ENCODE measurements at regions not wholly inside any gene's neighbourhood (a gene's known extent, or its start where the extent isn't known, plus 50 kb on each side); places are given as distances from the start of the nearest gene placed in this dataset.

DNA sequence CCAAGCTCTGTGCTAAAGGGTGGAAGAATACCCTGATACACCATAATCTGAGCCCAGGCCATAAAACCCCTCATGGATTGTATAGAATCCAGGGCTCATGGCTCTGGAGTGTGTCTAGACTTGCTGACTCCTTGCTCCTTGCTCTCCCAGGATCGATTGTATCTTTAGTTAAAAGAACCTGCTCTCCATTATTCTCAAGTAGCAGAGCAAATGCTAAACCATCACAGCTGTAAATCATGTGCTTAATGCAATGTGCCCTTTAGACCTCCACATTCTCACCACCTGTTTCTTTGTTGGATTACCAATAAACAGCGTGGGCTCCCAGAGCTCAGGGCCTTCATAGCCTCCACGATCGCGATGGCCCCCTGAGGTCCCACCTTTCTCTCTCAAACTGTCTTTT lies 411.6 kb upstream of the FBXO33 start:
- 41 to 45% methylated on average over 5 of the region's 5 CpGs for WGBS, 2 donors
- TF ChIP-seq POLR2A (IDR thresholded peaks at IDR 0.05) = no peak
- TF ChIP-seq, protein P1, sequence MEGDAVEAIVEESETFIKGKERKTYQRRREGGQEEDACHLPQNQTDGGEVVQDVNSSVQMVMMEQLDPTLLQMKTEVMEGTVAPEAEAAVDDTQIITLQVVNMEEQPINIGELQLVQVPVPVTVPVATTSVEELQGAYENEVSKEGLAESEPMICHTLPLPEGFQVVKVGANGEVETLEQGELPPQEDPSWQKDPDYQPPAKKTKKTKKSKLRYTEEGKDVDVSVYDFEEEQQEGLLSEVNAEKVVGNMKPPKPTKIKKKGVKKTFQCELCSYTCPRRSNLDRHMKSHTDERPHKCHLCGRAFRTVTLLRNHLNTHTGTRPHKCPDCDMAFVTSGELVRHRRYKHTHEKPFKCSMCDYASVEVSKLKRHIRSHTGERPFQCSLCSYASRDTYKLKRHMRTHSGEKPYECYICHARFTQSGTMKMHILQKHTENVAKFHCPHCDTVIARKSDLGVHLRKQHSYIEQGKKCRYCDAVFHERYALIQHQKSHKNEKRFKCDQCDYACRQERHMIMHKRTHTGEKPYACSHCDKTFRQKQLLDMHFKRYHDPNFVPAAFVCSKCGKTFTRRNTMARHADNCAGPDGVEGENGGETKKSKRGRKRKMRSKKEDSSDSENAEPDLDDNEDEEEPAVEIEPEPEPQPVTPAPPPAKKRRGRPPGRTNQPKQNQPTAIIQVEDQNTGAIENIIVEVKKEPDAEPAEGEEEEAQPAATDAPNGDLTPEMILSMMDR (IDR thresholded peaks at IDR 0.05) = no peak
- H3K4me3 ChIP-seq (ENCODE audit: low read depth, poor library complexity, severe bottlenecking) = no peak overlapping the region
- intact Hi-C loops (cut with DNase I; ENCODE audit: low total_unique reads) = no loop called here
- DNase-seq (ENCODE audit: low spot score in 2 of 2) = no peak

DNA sequence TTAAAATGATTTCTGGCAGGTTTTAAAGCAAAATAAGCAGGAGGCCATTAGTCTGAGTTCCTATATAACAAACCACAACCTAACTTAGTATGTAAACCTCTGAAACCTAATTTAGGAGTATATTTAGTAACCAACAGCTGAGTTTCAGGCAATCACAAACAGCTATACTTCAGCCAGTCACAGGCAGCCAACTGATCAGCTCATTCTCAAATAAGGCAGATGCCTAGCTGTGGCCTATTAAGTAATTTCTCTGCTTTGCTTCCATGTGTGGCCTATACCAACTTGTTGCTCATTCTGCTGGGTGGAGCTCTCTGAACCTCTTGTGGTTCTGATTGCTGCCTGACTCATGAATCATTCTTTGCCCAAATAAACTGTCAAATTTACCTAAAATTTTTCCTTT lies 408.9 kb upstream of the FBXO33 start:
- intact Hi-C loops (cut with DNase I; ENCODE audit: low total_unique reads) = no loop called here
- TF ChIP-seq, protein P1 (IDR thresholded peaks at IDR 0.05) = no peak
- TF ChIP-seq POLR2A (IDR thresholded peaks at IDR 0.05) = no peak
- no peak for DNase-seq (ENCODE audit: low spot score in 2 of 2)
- no peak overlapping the region for H3K4me3 ChIP-seq (ENCODE audit: low read depth, poor library complexity, severe bottlenecking)

DNA sequence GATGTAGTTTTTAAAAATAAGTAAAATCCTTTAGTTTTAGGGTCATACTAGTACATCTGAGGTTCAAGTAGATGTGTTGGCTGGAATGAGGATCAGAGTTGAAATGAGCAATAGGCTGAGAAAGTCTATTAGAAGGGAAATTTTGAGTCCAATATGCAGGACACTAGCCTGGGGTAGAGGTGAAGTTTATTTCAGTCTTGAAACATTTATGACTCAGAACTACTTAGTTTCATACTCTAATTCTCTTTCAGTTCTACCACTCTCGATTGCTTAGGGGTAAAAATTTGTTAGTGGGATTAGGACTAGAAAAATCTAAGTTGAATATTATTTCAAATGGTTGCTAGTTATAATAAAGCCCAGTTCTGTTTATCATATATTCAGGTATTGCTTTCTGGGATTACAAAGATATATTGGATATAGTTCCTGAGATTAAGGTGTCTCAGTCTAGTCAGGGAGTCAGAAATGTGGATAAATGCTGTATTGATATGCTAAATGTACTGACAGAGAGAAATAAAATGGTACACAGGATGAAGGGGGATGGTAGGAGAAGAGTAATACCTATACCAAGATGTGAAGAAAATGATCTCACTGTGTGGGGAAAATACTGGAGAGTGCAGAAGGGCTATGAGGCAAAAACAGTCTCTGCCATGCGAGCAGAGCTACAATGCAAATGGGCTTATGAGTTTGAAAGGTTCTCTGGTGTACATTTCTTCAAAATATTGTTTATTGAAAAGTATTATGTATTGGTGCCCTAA lies 395.8 kb upstream of the FBXO33 start:
- intact Hi-C loops (cut with DNase I; ENCODE audit: low total_unique reads) = no loop called here
- 75 to 80% methylated on average over 2 of the region's 2 CpGs for WGBS, 2 donors
- TF ChIP-seq POLR2A (IDR thresholded peaks at IDR 0.05) = no peak
- TF ChIP-seq, protein P1 (IDR thresholded peaks at IDR 0.05) = no peak
- DNase-seq (ENCODE audit: low spot score in 2 of 2) = no peak
- H3K4me3 ChIP-seq (ENCODE audit: low read depth, poor library complexity, severe bottlenecking) = no peak overlapping the region

DNA sequence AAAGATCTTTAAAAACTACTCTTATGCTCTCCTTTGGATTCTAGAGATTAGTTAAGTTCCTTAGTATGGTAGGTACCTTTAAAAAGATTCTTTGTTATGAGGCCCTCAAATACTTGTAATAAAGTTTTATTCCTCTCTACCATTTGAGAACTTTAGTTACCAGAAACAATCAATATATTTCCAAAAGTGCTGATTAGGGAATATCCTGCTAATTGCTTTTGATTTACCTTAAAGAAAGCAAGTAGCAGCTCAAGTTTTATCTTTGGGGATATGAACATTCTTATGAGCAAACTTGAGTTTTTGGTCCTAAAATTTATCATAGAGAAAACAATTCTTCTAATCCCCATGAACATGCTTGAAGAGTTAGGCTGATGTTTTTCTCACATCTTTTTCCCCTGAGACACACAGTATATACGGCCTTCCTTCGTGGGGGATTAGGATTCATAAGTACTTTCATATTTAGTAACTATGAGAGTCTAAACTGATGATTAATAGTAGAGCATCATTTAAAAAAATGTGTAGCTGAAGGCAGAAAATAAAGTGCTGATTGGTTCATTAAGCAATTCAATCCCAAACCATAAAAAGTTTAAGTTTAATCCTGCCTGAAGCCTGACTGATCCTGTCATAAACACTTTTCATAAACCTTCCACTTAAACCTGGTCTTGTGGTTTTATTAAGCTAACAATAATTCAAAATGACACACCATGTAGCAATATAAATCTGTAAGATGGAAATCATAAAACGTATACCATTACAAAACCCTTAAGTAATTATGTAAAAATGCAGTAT lies 380.5 kb upstream of the FBXO33 start:
- DNase-seq (ENCODE audit: low spot score in 2 of 2) = no peak
- WGBS, 2 donors = 22 to 37% methylated on average over 3 of the region's 3 CpGs
- intact Hi-C loops (cut with DNase I; ENCODE audit: low total_unique reads) = no loop called here
- TF ChIP-seq POLR2A (IDR thresholded peaks at IDR 0.05) = no peak
- TF ChIP-seq, protein P1 (IDR thresholded peaks at IDR 0.05) = no peak
- no peak overlapping the region for H3K4me3 ChIP-seq (ENCODE audit: low read depth, poor library complexity, severe bottlenecking)

DNA sequence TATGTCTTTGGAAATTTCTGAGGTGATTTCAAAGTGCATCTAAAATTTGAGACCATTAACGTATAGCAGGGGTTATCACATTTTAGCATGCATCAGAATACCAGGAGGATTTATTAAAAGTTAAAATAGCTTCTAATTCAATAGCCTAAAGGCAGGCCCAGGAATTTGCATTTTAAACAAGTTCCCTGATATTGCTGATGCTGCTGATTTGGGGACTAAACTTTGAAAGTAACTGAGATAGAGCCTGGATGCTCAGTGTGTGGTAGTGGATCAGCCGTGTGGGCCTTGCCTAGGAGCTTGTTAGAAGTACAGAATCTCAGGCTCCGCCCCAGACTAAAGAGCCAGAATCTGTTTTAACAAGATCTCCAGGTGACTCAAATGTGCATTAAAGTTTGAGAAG lies 375.0 kb upstream of the FBXO33 start:
- 79 to 83% methylated on average over 3 of the region's 3 CpGs for WGBS, 2 donors

More for the DNA sequence above, 375.0 kb upstream of the FBXO33 start:
- H3K4me3 ChIP-seq (ENCODE audit: low read depth, poor library complexity, severe bottlenecking) = no peak overlapping the region
- intact Hi-C loops (cut with DNase I; ENCODE audit: low total_unique reads) = no loop called here
- no peak for TF ChIP-seq POLR2A (IDR thresholded peaks at IDR 0.05)
- TF ChIP-seq, protein P1 (IDR thresholded peaks at IDR 0.05) = no peak
- no peak for DNase-seq (ENCODE audit: low spot score in 2 of 2)
